GM18507 (cell line): ENCODE measurements at regions not wholly inside any gene's neighbourhood (a gene's known extent, or its start where the extent isn't known, plus 50 kb on each side); places are given as distances from the start of the nearest gene placed in this dataset.

Experiments used
- DNase-seq: peaks from one replicate; pipeline ENCODE4 v3.0.0; 2011; ENCODE audit warnings: low read depth; ENCODE audit not compliant: insufficient read length; ENCODE audit errors: extremely low spot score
- FAIRE-seq: peaks from 2 replicates; lab custom pipeline; 2011; peaks lifted over from hg19 to GRCh38; lab: Jason Lieb, UNC

DNA sequence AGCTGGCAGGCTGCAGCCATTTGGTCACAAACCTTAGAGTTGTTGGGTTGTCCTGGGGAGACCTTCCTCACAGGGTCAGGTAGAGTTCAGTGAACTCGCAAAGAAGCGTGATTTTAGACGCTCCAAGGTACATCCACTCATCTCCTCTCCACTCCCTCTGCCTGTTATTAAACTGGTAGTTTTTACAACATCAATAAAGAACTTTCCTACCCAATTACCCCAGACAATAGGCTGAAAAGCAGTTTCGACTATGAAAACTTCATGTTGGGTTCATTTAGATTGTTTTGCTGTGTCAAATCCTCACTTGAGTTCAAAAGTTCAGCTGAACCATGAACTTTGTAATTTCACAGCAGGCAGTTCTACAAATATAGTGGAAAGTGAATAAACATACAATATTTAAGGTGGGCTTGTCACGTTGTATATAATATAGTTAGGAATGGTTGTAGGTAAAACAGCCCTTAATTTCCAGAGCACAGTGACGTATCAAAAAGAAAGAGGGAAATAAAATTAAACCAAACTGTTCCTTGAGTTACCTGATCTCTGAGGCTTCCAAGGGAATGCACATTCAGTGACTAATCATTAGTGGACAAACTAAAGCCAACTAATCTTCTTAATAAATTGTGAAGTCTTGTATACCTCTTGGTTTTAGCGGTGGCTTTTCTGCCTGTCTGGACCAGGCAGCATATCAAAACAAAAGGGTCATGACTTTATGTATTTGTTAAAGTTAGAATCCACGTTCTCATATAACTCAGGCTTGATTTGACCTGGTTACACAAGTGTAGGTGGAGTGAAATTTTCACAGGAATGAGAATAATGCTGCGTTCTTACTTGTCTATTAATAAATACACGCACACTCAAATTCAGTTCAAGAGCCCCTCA, 100.5 kb downstream of the CYP26A1 start:
- no peak for FAIRE-seq
- no peak for DNase-seq

DNA sequence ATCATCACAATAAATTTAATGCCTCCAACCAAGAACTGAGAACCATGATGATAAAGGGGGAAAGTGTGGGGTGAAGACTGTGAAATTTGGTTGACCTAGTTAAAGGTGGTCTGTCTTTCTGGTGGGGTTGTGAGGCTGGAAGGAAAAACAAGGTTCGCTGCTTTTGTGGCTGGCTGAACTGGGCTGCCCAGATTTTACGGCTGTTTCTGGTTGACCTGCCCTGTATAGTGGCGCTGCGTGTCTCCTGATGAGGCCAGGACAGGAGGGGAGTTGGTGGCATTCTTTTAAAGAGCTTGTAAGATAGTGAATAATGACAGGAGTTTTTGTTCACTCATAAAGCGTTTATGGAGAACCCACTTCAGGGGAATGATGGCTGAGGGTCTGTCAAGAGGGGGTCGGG, 101.8 kb downstream of the CYP26A1 start:
- no peak for FAIRE-seq

DNA sequence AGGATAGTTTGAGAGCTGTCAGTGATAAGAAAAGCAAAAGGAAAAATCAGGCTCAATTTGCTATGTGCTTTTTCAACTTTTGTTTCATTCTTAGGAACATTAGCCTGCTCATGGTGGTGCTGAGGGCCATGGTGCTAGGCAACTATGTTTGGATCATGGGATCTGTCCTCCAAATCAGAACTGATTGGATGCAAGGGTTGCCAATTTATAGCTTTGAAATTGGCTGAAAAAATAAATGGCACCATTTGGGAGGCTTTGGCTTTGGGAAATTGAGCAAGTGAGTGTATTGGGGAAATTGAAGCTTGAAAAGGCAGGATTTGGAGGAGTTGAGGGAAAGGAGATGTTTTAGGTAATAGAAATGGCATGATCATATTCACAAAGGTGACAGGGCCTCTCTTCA, 103.8 kb downstream of the CYP26A1 start:
- no peak for FAIRE-seq
- DNase-seq, result no peak

More for the DNA sequence above, 101.8 kb downstream of the CYP26A1 start:
- DNase-seq, result no peak

DNA sequence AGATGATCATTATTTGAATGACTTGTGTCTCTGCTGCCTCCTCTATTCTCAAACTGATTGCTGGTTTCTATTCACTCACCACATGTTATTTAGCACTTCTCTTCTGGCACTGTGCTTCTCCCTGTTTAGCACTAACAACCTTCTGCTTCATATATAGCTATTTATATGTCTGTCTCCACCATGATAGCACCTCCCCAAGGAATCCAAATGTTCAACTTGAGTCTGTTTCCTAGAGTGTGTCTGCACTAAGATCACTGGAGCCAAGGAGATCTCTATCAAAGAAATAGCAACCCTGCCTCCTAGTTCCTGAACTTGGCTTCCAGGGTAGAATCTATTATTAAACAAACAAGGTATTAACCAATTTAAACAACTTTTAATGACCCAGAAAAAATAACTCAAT, 104.5 kb downstream of the CYP26A1 start:
- FAIRE-seq (no peak), DNase-seq (no peak)

DNA sequence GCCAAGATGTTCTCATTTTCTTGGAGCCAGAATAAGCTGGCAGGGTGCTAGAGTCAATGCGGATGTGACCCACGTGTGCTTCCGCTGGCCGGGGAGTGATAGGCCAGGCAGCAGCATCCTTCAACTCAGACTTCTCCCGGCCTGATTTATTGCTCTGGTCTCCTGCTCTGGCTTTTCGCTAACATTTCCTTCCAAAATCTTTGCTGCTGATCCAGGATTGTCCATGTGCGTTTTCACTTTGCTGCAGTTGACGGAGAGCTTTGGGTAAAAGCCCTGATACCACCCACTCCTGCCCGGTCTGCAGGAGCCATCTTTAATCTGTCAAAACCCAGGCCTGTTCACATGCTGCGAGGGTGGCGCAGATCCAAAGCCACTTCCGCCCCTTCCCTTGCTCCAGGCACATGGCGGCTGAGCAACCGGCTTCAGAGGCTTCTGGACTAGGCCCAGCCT, 106.8 kb downstream of the CYP26A1 start:
- FAIRE-seq, result no peak

DNA sequence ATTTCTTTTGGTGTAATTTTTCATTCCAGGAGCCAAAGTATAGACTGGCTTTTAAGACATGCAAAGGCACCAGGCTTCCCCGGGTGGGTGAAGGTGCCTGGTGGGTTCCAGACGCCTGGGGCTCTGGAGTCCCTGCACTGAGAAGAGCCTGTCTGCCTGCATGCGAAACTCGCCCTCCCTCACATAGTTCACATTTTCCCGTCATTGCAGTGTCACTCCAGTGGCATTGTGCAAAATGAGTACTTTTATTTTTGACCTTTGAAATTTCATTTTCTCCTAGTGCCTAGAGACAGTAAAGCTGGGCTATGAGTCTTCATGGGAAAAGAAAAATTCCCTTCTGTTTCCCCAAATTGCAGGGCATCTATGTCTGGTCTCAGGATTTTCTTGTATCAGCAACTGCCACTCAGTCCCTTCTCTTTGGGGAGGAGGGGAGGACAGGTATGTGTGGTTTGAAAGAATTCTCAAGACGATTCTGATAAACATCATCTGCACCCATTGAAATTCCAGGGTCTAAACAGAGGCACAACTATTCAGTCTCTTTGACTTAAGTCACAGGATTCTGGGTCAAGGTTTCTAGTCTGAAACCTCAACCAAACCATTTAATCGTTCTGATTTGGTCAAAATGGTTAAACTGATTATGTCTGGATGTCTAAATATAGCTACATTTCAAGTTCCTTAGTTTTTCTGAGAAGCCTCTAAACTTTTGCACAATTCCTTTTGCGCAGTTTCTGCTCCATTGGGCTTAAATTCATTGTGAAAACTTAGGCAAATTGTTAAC, 107.8 kb downstream of the CYP26A1 start:
- no peak for DNase-seq

More for the DNA sequence above, 106.8 kb downstream of the CYP26A1 start:
- no peak for DNase-seq

DNA sequence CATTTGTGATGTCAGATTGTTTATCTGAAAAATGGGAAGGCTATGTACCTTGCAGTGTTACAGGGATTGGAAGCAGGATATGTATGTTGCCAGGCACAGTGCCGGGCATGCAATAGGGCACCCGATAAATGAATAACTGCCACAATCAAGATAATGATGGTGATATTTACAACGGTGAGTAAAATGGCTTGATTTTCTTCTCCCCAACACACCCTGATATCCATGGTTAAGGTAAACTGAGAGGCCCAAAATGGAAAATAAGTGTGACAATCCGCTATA, 108.3 kb downstream of the CYP26A1 start:
- DNase-seq (no peak), FAIRE-seq (no peak)

More for the DNA sequence above, 107.8 kb downstream of the CYP26A1 start:
- FAIRE-seq, result no peak

DNA sequence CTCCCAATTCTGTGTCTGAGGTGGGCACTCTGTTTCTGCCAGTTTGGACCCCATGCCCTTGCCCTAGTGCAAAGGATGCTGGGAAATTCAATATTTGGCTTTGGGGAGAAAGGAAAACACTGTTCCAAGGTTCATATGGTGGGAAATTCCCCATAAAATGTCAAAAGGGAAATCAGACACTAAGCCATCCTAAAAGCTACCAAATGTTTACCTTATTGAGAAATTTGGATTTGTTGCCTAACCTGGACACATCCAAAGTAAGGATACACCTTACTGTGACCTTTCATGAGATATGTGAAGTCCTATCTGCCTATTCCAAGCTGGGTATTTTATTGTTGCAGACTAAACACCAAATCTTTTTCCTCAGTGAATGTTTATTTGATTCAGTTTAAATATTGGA, 109.1 kb downstream of the CYP26A1 start:
- no peak for DNase-seq
- FAIRE-seq, result no peak

DNA sequence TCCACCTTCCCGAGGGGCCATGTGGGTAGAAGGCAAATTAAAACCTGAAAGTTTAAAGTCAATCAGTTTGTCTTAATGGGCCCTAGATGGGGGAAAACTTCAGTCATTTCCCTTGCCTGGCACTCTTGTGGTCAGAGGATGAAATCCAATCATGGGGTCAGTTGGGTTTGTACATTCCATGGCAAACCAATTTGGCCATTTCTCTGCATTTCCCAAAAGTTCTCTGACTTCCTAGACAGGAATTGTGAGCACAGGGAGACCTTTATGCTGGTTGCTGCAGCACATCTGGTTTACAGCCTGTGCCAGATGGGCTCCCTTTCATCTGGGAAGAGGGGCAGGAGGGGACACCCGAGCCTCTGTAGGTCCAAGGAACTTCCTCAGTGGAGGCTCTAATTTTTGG, 113.0 kb downstream of the CYP26A1 start:
- DNase-seq (no peak), FAIRE-seq (no peak)

DNA sequence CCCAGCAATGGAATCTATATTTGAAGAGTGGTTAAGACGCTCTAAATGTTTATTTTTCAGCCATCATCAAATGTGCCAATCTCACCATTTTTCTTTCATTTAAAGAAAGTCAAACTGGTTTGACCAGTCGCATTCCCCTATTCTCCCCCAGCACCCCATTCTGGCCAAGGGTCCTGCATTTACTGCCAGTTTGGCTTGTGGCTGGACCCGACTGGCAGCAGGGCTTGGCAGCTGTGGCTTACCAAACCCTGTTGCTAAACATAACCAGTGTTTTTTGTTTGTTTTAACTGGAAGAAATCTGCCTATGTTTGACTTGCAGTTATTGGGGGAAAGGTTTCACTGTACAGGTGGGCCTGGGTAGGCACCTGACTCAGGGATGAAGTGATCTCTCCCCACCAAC, 116.3 kb downstream of the CYP26A1 start:
- FAIRE-seq (no peak), DNase-seq (no peak)

DNA sequence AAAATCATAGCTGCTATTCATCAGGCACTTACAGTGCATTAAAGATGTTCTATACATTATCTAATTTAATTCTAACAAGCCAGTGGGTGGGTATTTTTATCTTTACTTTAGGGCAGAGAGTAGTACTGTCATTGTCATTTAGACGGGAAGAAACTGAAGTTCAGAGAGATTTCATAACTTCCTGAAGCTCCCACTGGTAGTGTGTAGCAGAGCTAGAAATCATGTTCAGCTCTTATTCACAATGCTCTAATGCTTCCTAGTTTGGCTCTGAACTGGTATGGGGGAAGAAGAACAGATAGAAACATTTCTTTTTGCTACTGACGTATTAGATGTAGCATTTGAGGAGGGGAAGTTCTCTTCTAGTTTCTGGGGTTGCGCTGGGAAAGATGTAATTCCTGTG, 116.7 kb downstream of the CYP26A1 start:
- no peak for FAIRE-seq
- DNase-seq, result no peak

DNA sequence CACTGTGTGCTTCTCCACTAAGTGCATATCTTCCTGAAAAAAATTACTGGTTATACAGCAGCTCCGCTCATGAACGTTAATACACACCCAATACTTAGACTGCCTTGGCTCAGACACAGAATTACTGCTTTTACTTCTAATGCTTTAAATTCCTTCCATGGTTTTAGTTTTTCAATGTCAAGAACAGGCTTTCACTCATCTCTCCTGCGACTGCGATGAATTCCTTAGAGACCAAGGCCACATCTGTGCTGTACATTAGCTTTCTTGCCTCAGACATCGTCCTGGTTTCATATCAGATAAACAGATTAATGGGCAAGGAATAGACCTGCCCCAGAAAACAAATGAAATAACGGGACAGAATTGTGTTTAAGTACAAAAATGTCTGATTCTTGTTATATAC, 120.2 kb downstream of the CYP26A1 start:
- DNase-seq (no peak), FAIRE-seq (no peak)

DNA sequence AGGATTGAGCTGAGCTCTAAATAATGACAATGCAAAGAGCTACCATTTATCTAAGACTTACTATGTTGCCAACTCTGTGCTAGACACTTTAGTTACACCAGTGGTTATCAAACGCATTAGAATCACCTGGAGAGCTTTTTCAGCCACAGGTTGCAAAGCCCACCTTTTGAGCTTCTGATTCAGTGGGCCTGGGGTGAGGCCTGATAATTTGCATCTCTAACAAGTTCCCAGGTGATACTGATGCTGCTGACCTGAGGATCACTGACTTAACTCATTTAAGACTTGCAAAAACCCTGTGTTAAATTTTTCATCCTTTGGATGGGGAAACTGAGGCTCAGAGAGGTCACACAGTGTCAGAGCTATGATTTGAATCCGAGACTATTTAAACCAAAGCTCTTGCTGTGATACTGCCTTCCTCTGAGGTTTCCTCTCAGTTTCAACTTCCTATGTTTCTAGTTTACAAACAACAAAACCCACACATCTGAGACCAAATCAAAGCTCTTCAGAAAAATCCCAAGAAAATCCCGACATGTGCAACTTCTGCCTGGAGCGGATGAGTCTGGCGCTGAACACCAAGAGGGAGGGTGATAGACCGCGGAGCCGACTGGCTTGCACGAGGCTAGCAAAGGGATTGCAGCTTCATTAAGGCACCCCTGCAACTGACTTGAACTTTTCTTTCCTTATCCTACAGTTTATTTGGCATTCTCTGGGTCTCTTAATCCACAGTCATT, 124.9 kb downstream of the CYP26A1 start:
- peak; percentile 31 for FAIRE-seq
- DNase-seq, result no peak

DNA sequence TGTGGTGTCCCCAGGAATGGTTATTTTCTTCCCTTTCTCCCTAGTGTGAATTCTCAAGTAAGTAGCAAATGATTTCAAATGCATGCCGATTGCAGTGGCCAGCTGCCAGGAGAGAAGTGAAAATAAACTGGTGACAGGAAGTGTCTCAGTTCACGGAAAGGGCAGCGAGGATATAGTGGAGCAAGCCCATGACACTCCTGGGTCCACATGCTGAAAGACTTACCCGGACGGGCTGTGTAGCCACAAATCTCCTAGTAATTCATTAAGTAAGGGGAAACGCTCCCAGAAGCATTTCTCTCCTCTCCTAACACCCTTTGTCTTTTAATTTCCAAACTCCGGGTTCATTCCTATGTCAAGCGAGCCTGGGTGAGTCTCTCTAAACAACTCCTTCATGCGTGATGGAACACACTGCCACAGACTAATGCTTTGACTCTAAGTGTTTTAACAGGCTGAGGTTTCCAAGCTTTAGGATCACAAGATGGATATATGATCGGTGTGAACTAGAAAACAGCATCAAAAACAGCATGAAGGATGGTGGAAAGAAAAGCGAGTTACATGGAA, 125.6 kb downstream of the CYP26A1 start:
- DNase-seq (no peak), FAIRE-seq (no peak)

DNA sequence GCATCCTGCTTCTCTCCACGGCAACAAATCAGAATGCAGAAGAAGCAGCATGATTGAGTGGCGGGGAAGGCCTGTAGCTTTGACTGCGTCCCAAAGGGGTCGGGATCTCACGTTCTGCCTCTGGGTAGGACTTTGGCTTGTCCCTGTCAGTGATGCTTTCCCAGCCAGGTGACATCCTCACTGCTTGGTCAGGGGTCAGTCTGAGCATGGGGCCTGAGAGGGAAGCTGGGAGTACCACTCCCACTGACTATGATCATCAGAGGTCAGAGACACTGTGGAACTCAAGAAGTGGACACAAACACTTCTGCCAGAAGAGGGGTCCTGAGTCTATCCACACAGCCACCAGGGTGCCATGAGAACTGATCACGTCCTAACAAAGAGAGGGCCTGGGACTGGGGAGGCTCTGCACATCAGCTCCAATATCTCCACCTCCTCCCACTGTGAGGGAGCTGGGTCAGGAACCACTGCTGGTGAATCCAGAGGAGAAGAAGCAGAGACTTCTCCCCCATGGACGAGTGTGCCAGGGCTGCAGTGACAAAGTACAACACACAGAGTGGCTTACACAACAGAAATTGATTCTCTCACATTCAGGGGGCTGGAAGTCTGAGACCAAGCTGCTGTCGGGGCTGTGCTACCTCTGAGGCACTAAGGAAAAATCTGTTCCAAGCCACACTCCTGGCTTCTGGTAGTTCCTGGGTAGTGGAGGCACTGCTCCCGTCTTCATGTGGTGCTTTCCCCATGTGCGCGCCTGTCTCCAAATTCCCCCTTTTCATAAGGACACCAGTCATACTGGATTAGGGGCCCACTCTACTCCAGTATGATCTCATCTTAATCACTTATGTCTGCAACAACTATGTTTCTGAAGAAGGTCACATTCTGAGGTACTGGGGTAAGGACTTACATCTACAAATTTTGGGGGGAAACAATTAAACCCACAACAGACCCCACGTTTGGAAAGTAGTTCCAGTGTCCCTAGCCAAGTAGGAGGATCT, 131.1 kb downstream of the CYP26A1 start:
- FAIRE-seq (no peak), DNase-seq (no peak)

DNA sequence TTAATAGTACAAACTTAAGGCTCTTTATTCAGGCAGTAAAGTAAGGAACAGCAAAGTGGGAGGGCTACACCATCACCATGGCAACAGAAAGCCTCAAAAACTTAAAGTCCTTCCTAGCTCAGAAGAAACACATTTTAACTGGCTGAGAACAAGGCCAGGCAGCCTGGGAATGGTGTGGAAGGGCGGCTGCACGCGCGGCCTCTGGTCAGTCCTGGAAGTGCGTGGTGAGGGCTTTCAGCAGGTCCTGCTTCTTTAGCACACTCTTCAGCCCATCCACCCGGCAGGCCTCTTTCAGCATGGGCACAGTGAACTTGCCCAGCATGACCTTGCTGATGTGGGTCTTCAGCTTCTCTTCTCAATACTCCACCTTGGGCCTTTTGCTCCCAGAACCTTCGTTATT, 133.0 kb downstream of the CYP26A1 start:
- FAIRE-seq (no peak), DNase-seq (no peak)

DNA sequence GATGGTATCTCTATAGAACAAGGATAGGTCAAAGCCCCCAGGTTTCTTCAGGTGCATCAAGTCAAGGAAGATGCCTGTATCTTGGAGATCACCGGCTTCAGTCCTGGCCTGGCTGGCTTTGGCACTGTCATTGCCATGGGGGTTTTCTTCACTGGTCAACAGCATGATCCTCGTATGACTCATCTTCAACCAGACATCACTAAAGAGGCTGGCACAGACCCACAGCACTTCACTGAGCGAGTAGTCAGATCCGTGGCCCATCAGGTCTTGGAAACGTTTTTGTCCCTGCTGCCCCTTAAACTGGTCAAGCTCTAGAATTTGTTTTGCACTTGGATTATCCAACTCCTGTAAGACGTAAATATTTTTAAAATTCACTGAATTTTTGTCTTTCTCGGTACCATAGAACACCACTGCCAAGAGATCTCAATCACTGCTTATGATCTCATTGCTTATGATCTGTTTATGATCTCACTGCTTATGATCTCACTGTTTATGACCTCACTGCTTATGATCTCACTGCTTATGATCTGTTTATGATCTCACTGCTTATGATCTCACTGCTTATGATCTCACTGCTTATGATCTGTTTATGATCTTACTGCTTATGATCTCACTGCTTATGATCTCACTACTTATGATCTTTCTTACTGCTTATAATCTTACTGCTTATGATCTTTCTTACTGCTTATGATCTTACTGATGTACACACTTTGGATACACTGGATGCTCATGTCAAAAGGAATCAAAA, 135.2 kb downstream of the CYP26A1 start:
- FAIRE-seq (no peak), DNase-seq (no peak)

DNA sequence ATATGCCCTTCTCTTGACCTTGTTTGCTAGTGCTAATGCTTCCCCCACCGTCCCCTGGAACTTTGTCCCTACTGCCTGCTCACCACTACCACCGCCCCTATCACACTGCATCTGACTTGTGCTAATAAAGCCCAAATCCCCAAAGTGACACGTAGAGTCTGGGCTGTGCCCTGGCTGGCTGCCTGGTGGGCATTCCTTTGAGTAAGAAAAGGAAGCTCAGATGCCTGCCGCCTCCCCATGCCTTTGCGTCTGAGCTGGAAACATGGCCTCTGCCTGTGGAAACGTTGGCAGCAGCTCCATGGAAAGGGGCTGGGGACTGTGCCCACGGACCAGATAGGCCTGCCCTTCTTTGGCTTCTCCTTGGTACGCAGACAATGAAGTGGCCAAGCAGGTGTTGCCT, 138.3 kb downstream of the CYP26A1 start:
- FAIRE-seq, result no peak

More for the DNA sequence above, 138.3 kb downstream of the CYP26A1 start:
- no peak for DNase-seq
